Activated CD4-positive, alpha-beta T cell treated with anti-CD3 and anti-CD28 coated beads, Interleukin-2, amount 50 U/mL, for 24 hours (primary cell): ENCODE measurements at regions not wholly inside any gene's neighbourhood (a gene's known extent, or its start where the extent isn't known, plus 50 kb on each side); places are given as distances from the start of the nearest gene placed in this dataset.

Experiments
- DNase-seq, 2 donors: peaks; one replicate each; pipeline ENCODE4 v3.0.0-alpha.2; 2020; ENCODE audit warnings: low read depth in 1 of 2, low spot score in 1 of 2

GRCh38 chr2:118250001-118250400 is 161.7 kb downstream of the INSIG2 start:
- no peak for DNase-seq

GRCh38 chr2:118249531-118249930 is 161.3 kb downstream of the INSIG2 start:
- DNase-seq, result no peak

GRCh38 chr2:118246726-118247125 is 158.5 kb downstream of the INSIG2 start:
- DNase-seq, result no peak

- DNase-seq, result no peak
These were observed 157.8 kb downstream of the INSIG2 start for GRCh38 chr2:118246079-118246478.

- DNase-seq, result no peak
These were observed 156.4 kb downstream of the INSIG2 start for GRCh38 chr2:118244686-118245085.

- no peak for DNase-seq
These were observed 154.8 kb downstream of the INSIG2 start for GRCh38 chr2:118243031-118243430.

GRCh38 chr2:118242216-118242615 is 153.9 kb downstream of the INSIG2 start:
- no peak for DNase-seq

- no peak for DNase-seq
These were observed 152.9 kb downstream of the INSIG2 start for GRCh38 chr2:118241128-118241527.

GRCh38 chr2:118240276-118240675 is 152.0 kb downstream of the INSIG2 start:
- no peak for DNase-seq

GRCh38 chr2:118239284-118239683 is 151.0 kb downstream of the INSIG2 start:
- no peak for DNase-seq

- DNase-seq, result no peak
These were observed 149.2 kb downstream of the INSIG2 start for GRCh38 chr2:118237451-118237850.

- no peak for DNase-seq
These were observed 144.5 kb downstream of the INSIG2 start for GRCh38 chr2:118232796-118233195.

- no peak for DNase-seq
These were observed 144.1 kb downstream of the INSIG2 start for GRCh38 chr2:118232391-118232790.

GRCh38 chr2:118231759-118232158 is 143.5 kb downstream of the INSIG2 start:
- no peak for DNase-seq

GRCh38 chr2:118227698-118228508 is 139.6 kb downstream of the INSIG2 start:
- no peak for DNase-seq

- no peak for DNase-seq
These were observed 137.4 kb downstream of the INSIG2 start for GRCh38 chr2:118225666-118226065.

- no peak for DNase-seq
These were observed 136.6 kb downstream of the INSIG2 start for GRCh38 chr2:118224895-118225311.

GRCh38 chr2:118223992-118224894 is 136.0 kb downstream of the INSIG2 start:
- peak in 1 of 2 donors; percentile 3 for DNase-seq

GRCh38 chr2:118223511-118223991 is 135.3 kb downstream of the INSIG2 start:
- no peak for DNase-seq

- no peak for DNase-seq
These were observed 134.6 kb downstream of the INSIG2 start for GRCh38 chr2:118222672-118223421.

GRCh38 chr2:118222273-118222594 is 134.0 kb downstream of the INSIG2 start:
- no peak for DNase-seq
